ES-I3 (cell line): ENCODE measurements at regions not wholly inside any gene's neighbourhood (a gene's known extent, or its start where the extent isn't known, plus 50 kb on each side); places are given as distances from the start of the nearest gene placed in this dataset.

Experiments used
- H3K36me3 ChIP-seq: 2 replicates; pipeline ENCODE4 v1.6.1; 2013; ENCODE audit warnings: mild to moderate bottlenecking, low read length, control low read depth, moderate library complexity; ENCODE audit not compliant: insufficient read depth
- H3K4me1 ChIP-seq: 2 replicates; pipeline ENCODE4 v1.6.1; 2013; ENCODE audit warnings: mild to moderate bottlenecking, control low read depth, low read length; ENCODE audit not compliant: insufficient read depth
- H3K9ac ChIP-seq: 2 replicates; pipeline ENCODE4 v1.6.1; 2013; ENCODE audit warnings: low read depth, mild to moderate bottlenecking, low read length, moderate library complexity
- H3K9me3 ChIP-seq: 2 replicates; pipeline ENCODE4 v1.6.1; 2013; ENCODE audit warnings: mild to moderate bottlenecking, low read length, moderate library complexity; ENCODE audit not compliant: control insufficient read depth, insufficient read depth

GRCh38 chr10:9868499-9868898 is 1149.2 kb upstream of the CELF2 start:
- H3K9me3 ChIP-seq: no peaks in the 10 kb centered on the region
- no peak overlapping the region for H3K9ac ChIP-seq
- no peaks in the 10 kb centered on the region for H3K4me1 ChIP-seq
- no peaks in the 10 kb centered on the region for H3K36me3 ChIP-seq

GRCh38 chr10:9869205-9869604 is 1148.5 kb upstream of the CELF2 start:
- Histone ChIP-seq H3K36me3 (no peaks in the 10 kb centered on the region), H3K9me3 (no peaks in the 10 kb centered on the region), H3K9ac (no peak overlapping the region), H3K4me1 (no peaks in the 10 kb centered on the region)

DNA sequence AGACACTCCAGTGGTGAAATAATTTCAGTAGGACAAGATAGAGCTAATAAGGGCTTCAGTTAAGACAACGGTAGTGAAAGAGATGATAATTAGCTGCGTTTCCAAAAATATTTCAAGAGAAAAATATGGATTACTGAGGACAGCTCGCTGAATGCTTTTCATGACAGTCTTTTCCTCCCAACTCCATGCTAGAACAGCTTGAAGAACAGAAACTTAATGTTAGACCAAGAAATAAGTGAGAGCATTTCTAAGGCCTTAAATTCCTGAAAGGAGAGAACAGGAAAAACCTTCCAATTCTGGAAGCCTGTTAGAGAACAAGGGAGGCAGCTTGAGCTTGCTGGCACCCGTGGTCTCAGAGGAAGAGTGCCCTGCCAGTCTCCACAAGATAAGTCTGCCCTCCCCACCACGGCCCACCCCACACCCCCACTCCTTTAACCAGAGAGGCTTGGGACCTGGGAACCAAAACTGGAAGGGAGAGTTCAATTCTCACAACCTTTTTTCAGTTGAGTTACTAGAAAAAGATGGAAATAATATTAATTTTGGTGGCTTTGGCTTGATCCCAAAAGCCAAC is 1148.0 kb upstream of the CELF2 start:
- Histone ChIP-seq H3K4me1 (no peaks in the 10 kb centered on the region), H3K36me3 (no peaks in the 10 kb centered on the region), H3K9me3 (no peaks in the 10 kb centered on the region), H3K9ac (no peak overlapping the region)

DNA sequence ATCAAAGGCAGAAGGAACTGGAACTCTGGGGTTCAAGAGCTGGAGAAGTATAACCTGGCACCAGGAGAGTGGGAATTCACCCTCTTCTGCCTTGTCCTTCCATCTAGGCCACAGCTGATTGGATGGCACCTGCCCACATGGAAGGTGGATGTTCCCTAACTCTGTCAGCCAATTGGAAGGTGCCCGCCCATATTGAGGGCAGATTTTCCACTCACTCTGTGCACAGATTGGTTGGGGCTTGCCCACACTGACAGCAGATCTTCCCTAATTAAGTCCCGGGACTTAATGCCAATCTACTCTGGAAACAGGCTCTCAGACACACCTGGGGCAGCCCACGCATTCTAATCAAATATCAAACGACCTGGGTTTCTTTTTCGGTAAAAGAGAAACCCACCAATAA is 1142.3 kb upstream of the CELF2 start:
- H3K4me1 ChIP-seq: no peaks in the 10 kb centered on the region
- no peaks in the 10 kb centered on the region for H3K9me3 ChIP-seq
- H3K9ac ChIP-seq: no peak overlapping the region
- H3K36me3 ChIP-seq: no peaks in the 10 kb centered on the region

GRCh38 chr10:9877978-9878377 is 1139.7 kb upstream of the CELF2 start:
- Histone ChIP-seq H3K36me3 (no peaks in the 10 kb centered on the region), H3K4me1 (no peaks in the 10 kb centered on the region), H3K9ac (no peak overlapping the region), H3K9me3 (no peaks in the 10 kb centered on the region)

GRCh38 chr10:9878383-9878782 is 1139.3 kb upstream of the CELF2 start:
- H3K4me1 ChIP-seq: no peaks in the 10 kb centered on the region

DNA sequence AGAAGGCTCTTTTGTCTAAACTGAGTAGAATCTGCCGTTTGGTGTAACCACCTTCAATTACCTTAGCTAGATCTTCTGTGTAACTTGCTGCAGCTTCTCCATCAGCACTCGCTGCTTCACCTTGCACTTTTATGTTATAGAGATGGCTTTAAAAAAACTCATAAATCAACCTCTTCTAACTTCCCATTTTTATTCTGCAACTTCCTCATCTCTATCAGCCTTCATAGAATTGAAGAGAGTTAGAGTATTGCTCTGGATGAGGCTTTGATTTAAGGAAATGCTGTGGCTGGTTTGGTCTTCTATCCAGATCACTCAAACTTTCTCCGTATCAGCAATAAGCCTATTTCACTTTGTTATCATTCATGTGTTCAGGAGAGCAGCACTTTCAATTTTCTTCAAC is 1131.9 kb upstream of the CELF2 start:
- Histone ChIP-seq H3K36me3 (no peaks in the 10 kb centered on the region), H3K9ac (no peak overlapping the region), H3K9me3 (peaks cover 3% of the 10 kb centered on the region; the same call in 1 of the 2 replicates), H3K4me1 (no peaks in the 10 kb centered on the region)

More at GRCh38 chr10:9878383-9878782, 1139.3 kb upstream of the CELF2 start:
- Histone ChIP-seq H3K9ac (no peak overlapping the region), H3K36me3 (no peaks in the 10 kb centered on the region), H3K9me3 (peaks cover 2% of the 10 kb centered on the region; the same call in 1 of the 2 replicates)

- Histone ChIP-seq H3K9ac (no peak overlapping the region), H3K9me3 (peaks cover 3% of the 10 kb centered on the region; the same call in 1 of the 2 replicates), H3K4me1 (no peaks in the 10 kb centered on the region), H3K36me3 (no peaks in the 10 kb centered on the region)
These were observed 1130.9 kb upstream of the CELF2 start for GRCh38 chr10:9886772-9887171.

- H3K36me3 ChIP-seq: no peaks in the 10 kb centered on the region
- no peak overlapping the region for H3K9ac ChIP-seq
- H3K4me1 ChIP-seq: no peaks in the 10 kb centered on the region
- no peaks in the 10 kb centered on the region; the same call in 1 of the 2 replicates for H3K9me3 ChIP-seq
These were observed 1122.2 kb upstream of the CELF2 start for GRCh38 chr10:9895453-9895852.

- Histone ChIP-seq H3K36me3 (no peaks in the 10 kb centered on the region), H3K4me1 (no peaks in the 10 kb centered on the region), H3K9ac (no peak overlapping the region), H3K9me3 (no peaks in the 10 kb centered on the region; the same call in 1 of the 2 replicates)
These were observed 1121.7 kb upstream of the CELF2 start for GRCh38 chr10:9895981-9896380.

GRCh38 chr10:9898633-9899395 is 1118.9 kb upstream of the CELF2 start:
- no peaks in the 10 kb centered on the region for H3K36me3 ChIP-seq
- no peaks in the 10 kb centered on the region; the same call in 1 of the 2 replicates for H3K9me3 ChIP-seq
- H3K4me1 ChIP-seq: no peaks in the 10 kb centered on the region
- no peak overlapping the region for H3K9ac ChIP-seq

DNA sequence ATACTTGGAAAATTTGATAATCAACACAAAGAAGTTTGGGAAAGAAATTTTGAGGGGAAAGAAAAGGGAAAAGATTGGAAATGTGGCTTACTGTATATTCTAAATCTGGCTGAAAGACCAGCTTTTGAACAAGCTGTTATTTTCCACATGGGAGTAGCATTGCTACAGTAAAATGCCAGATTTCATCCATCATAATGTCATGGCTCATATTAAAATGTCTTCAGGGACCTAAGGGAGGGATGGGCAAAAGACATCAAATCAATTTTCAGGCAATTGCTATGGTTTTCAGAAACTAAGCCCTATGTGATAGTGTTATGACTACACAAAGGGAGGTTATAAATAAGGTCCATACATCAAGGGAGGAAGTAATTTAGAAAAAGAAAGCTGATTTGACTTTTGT is 1116.9 kb upstream of the CELF2 start:
- no peak overlapping the region for H3K9ac ChIP-seq
- H3K36me3 ChIP-seq: no peaks in the 10 kb centered on the region
- no peaks in the 10 kb centered on the region; the same call in 1 of the 2 replicates for H3K9me3 ChIP-seq
- no peaks in the 10 kb centered on the region for H3K4me1 ChIP-seq

DNA sequence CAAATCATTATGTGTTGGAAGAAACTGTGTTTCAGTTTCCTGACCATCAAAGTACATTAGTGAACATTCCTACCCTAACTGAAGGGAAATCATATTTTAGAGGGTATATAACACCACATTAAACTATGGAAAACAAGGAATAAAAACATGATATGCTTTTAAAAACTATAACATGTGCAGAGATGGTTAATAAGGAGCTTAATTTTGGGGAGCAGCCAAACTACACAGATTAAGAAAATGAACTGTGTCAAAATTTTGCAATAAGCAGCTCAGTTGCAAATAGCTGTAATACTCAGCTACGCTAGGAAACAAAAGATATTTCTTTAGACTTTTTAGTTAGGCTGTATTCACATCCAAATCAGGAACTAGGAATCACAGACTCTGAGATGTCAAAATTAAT is 1115.7 kb upstream of the CELF2 start:
- H3K9ac ChIP-seq: no peak overlapping the region
- peaks cover 5% of the 10 kb centered on the region; the same call in 1 of the 2 replicates for H3K9me3 ChIP-seq
- H3K4me1 ChIP-seq: no peaks in the 10 kb centered on the region
- H3K36me3 ChIP-seq: no peaks in the 10 kb centered on the region

DNA sequence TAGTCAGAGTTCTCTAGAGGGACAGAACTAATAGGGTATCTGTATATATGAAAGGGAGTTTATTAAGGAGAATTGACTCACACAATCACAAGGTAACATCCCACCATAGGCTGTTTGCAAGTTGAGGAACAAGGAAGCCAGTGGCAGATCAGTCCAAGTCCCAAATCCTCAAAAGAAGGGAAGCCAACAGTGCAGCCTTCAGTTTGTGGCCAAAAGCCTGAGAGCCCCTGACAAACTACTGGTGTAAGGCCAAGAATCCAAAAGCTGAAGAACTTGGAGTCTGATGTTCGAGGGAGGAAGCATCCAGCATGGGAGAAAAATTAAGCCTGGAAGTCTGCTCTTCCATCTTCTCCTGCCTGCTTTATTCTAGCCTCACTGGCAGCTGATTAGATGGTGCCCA is 1107.2 kb upstream of the CELF2 start:
- peaks cover 12% of the 10 kb centered on the region; the same call in 1 of the 2 replicates for H3K9me3 ChIP-seq
- peaks cover 8% of the 10 kb centered on the region for H3K4me1 ChIP-seq
- no peak overlapping the region for H3K9ac ChIP-seq
- no peaks in the 10 kb centered on the region for H3K36me3 ChIP-seq

- Histone ChIP-seq H3K36me3 (no peaks in the 10 kb centered on the region), H3K9ac (no peak overlapping the region), H3K4me1 (peaks cover 8% of the 10 kb centered on the region), H3K9me3 (peaks cover 7% of the 10 kb centered on the region; the same call in 1 of the 2 replicates)
These were observed 1106.2 kb upstream of the CELF2 start for GRCh38 chr10:9911488-9911887.
